Body of pancreas (tissue), 4 donors: ENCODE measurements at regions not wholly inside any gene's neighbourhood (a gene's known extent, or its start where the extent isn't known, plus 50 kb on each side); places are given as distances from the start of the nearest gene placed in this dataset.

Experiments
- CTCF ChIP-seq, 7 experiments: fragments of 450-650 bp in 4 of 7; fragments of 200-600 bp in 3 of 7; sonication (generic) in 3 of 7; IDR thresholded peaks; one replicate each; pipeline ENCODE4 v1.5.1; 2016 to 2019; ENCODE audit warnings: antibody characterized with exemption in 7 of 7
- POLR2A ChIP-seq, 3 donors: fragments of 450-650 bp; IDR thresholded peaks; one replicate each; pipeline ENCODE4 v1.6.1; 2016; ENCODE audit warnings: antibody characterized with exemption in 3 of 3, mild to moderate bottlenecking in 2 of 3

- TF ChIP-seq CTCF (IDR thresholded peaks at IDR 0.05), result no peak
- TF ChIP-seq POLR2A (IDR thresholded peaks at IDR 0.05), result no peak
Observed at GRCh38 chr21:20013851-20014250, 984.4 kb upstream of the NCAM2 start.
